Esophagus squamous epithelium (tissue), 5 donors: ENCODE measurements at regions not wholly inside any gene's neighbourhood (a gene's known extent, or its start where the extent isn't known, plus 50 kb on each side); places are given as distances from the start of the nearest gene placed in this dataset.

Experiments
- DNase-seq: peaks from one replicate; lab custom pipeline; 2025; lab: John Stamatoyannopoulos, UW
- H3K27ac ChIP-seq, 4 donors: fragments of 200-600 bp; sonication (generic); one replicate each; pipeline ENCODE4 v1.5.1; 2016 to 2019; ENCODE audit warnings: mild to moderate bottlenecking in 1 of 4
- H3K27me3 ChIP-seq, 4 donors: fragments of 200-600 bp; sonication (generic); 1 replicate in 3 of 4; 2 replicates in 1 of 4; pipeline versions ENCODE4 v1.5.1 to v1.6.0; 2017 to 2021; ENCODE audit warnings: antibody characterized with exemption in 1 of 4
- H3K36me3 ChIP-seq, 3 donors: fragments of 200-600 bp; sonication (generic); one replicate each; pipeline ENCODE4 v1.5.1; 2016 to 2019
- H3K4me1 ChIP-seq, 3 donors: fragments of 200-600 bp; sonication (generic); one replicate each; pipeline ENCODE4 v1.5.1; 2017 to 2019
- H3K4me3 ChIP-seq, 4 donors: fragments of 200-600 bp; sonication (generic); 1 replicate in 3 of 4; 2 replicates in 1 of 4; pipeline ENCODE4 v1.5.1; 2016 to 2019; ENCODE audit warnings: mild to moderate bottlenecking in 2 of 4, moderate library complexity in 1 of 4
- H3K9me3 ChIP-seq, 3 donors: fragments of 200-600 bp; sonication (generic); one replicate each; pipeline ENCODE4 v1.5.1; 2016 to 2019
- POLR2A ChIP-seq, 4 donors: fragments of 450-650 bp; IDR thresholded peaks; one replicate each; pipeline ENCODE4 v1.6.1; 2017; ENCODE audit warnings: antibody characterized with exemption in 4 of 4, mild to moderate bottlenecking in 4 of 4, moderate library complexity in 3 of 4
- WGBS, 2 donors: methylation state at CpG; one replicate each; pipeline ENCODE4 v1.1.5; 2018; 5-methylcytosine and 5-hydroxymethylcytosine counted together
- intact Hi-C: fragments of 100-400 bp; cut with DNase I; formaldehyde crosslinking; loops from one replicate; pipeline ENCODE4 v1.15.0; 2022
- TF ChIP-seq, protein P1 (sequence below), 6 experiments: fragments of 450-650 bp in 4 of 6; fragments of 200-600 bp in 2 of 6; sonication (generic) in 2 of 6; IDR thresholded peaks; one replicate each; pipeline ENCODE4 v1.5.1; 2016 to 2019; ENCODE audit warnings: antibody characterized with exemption in 6 of 6, mild to moderate bottlenecking in 4 of 6, moderate library complexity in 4 of 6
- donor health status: DM: yes; HTN: yes; CAD: no.

DNA sequence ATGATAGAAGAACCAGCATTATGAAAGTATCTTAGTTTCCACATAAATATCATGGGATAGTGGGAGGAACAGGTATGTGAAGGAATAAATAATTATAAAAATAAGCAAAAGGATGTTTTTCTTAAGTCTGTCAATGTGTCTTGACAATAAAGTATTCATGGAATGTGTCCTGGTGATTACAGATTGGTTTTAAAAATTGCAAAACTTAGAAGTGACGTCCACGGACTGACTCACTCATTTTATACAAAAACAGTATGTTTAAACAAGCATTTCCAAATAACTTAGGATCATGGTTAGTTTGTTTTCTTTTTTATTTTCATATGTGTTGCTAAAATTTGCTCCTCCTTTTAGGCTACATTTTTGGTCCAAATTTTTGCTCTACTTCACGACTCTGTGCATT is 687.0 kb upstream of the NECTIN3 start:
- no peaks in the 10 kb centered on the region for H3K9me3 ChIP-seq
- WGBS, 2 donors: 54 to 57% methylated on average over 3 of the region's 3 CpGs
- H3K36me3 ChIP-seq: no peaks in the 10 kb centered on the region
- no peak for DNase-seq
- H3K4me3 ChIP-seq: no peak overlapping the region
- H3K27me3 ChIP-seq: no peaks in the 10 kb centered on the region
- no peaks in the 10 kb centered on the region for H3K4me1 ChIP-seq
- intact Hi-C loops: no loop called here
- no peak overlapping the region for H3K27ac ChIP-seq
- TF ChIP-seq POLR2A (IDR thresholded peaks at IDR 0.05): no peak
- TF ChIP-seq, protein P1, sequence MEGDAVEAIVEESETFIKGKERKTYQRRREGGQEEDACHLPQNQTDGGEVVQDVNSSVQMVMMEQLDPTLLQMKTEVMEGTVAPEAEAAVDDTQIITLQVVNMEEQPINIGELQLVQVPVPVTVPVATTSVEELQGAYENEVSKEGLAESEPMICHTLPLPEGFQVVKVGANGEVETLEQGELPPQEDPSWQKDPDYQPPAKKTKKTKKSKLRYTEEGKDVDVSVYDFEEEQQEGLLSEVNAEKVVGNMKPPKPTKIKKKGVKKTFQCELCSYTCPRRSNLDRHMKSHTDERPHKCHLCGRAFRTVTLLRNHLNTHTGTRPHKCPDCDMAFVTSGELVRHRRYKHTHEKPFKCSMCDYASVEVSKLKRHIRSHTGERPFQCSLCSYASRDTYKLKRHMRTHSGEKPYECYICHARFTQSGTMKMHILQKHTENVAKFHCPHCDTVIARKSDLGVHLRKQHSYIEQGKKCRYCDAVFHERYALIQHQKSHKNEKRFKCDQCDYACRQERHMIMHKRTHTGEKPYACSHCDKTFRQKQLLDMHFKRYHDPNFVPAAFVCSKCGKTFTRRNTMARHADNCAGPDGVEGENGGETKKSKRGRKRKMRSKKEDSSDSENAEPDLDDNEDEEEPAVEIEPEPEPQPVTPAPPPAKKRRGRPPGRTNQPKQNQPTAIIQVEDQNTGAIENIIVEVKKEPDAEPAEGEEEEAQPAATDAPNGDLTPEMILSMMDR (IDR thresholded peaks at IDR 0.05): no peak

DNA sequence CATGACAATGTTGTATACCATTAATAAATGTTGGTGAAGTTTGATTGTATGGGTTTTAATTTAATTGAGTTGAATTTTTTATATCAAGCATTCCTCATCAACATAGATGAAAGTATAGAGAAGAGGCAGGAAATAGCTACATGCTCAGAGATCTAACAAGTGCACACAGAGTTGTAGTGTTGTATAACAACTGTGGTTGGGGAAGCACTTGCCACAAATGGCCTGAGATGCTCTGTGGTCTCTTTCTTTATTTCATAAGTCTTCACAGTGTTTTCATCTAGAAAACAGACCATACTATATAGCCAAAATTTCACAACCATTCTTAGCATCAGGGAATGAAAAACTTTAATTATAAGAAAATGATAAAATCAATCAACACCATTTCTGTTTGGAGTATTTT is 682.6 kb upstream of the NECTIN3 start:
- no peaks in the 10 kb centered on the region for H3K36me3 ChIP-seq
- no peak for DNase-seq
- no peaks in the 10 kb centered on the region for H3K27me3 ChIP-seq
- intact Hi-C loops: no loop called here
- H3K4me1 ChIP-seq: no peaks in the 10 kb centered on the region
- H3K9me3 ChIP-seq: no peaks in the 10 kb centered on the region
- no peak overlapping the region for H3K4me3 ChIP-seq
- TF ChIP-seq POLR2A (IDR thresholded peaks at IDR 0.05): no peak
- TF ChIP-seq, protein P1 (IDR thresholded peaks at IDR 0.05): no peak
- no peak overlapping the region for H3K27ac ChIP-seq

DNA sequence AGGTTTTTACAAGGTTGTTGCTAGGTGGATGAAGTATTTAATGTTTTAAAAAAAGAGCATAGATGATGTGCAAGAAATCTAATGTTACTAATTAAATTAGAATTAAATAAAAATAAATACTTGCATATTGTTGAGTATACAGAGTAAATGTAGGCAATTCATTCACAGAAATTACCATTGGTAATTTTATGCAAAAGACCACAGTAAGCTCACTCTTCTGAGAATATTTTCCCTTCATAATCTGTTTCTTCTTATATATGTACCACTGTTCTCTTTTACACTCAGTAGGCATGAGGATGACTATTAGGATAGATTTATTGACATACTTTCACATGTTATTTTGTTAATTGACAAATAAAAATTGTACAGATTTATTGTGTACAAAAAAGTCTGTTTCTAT is 681.2 kb upstream of the NECTIN3 start:
- intact Hi-C loops: no loop called here
- H3K9me3 ChIP-seq: no peaks in the 10 kb centered on the region
- TF ChIP-seq POLR2A (IDR thresholded peaks at IDR 0.05): no peak
- TF ChIP-seq, protein P1 (IDR thresholded peaks at IDR 0.05): no peak

DNA sequence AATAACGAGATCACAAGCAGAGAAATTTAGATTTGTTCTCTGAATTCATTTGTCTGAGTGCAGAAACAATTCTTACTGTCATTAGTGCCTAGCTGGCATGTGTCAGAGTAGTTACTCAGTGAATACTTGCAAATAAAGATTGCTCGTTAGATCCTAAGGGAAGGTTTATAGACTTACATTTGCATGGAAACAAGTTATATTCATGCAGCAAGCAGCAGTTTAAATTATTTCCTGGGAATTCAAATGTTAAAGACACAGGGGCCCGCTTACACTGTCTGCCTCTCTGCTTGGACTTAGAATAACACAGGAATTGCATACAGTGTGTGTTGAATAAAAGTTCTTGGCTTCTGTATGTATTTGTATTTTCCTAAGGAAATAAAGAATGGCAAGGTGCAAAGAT is 680.6 kb upstream of the NECTIN3 start:
- Histone ChIP-seq H3K9me3 (no peaks in the 10 kb centered on the region), H3K36me3 (no peaks in the 10 kb centered on the region), H3K27me3 (no peaks in the 10 kb centered on the region), H3K27ac (no peak overlapping the region), H3K4me1 (no peaks in the 10 kb centered on the region), H3K4me3 (no peak overlapping the region)
- intact Hi-C loops: no loop called here
- DNase-seq: no peak
- TF ChIP-seq POLR2A (IDR thresholded peaks at IDR 0.05): no peak
- TF ChIP-seq, protein P1 (IDR thresholded peaks at IDR 0.05): no peak
- 50 to 60% methylated on average over 3 of the region's 3 CpGs for WGBS, 2 donors

More for the DNA sequence above, 681.2 kb upstream of the NECTIN3 start:
- Histone ChIP-seq H3K27me3 (no peaks in the 10 kb centered on the region), H3K4me1 (no peaks in the 10 kb centered on the region), H3K36me3 (no peaks in the 10 kb centered on the region), H3K27ac (no peak overlapping the region), H3K4me3 (no peak overlapping the region)
- DNase-seq: no peak

DNA sequence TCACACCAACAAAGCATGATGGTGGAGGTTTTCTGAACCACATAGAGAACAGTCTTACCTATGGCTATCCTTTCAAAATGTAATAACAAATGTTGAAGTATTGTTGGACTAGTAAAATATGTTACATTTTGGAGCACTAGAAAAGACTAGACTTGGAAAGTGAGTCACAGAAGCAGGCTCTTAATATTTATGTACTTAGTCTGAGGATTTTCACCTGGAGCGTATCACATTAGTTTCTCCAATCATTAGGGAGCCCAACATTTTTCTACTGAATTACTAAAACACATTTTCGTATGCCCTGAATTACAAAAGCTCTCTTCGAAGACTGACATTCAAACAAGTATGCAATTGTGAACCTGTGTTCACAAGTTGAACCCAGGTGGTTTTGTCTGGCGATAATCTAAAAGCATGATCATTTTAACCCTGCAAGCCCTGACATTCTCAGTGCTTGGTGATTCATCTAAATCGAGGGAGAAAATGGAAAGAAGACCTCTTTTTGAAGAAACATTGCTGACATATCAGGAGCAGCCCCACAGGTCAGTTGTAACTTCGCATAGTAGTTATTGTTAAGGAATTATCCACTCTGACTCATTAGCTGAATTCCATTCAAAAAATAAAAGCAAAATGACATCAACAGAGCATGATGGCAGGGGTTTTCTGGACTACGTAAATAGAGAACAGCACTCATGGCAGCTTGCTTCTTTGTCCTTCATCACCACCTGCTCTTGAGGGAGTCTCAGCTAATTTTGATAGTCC is 679.8 kb upstream of the NECTIN3 start:
- H3K9me3 ChIP-seq: no peaks in the 10 kb centered on the region
- H3K4me1 ChIP-seq: no peaks in the 10 kb centered on the region
- DNase-seq: no peak
- no peak overlapping the region for H3K4me3 ChIP-seq
- WGBS, 2 donors: 42 to 43% methylated on average over 7 of the region's 7 CpGs
- H3K27me3 ChIP-seq: no peaks in the 10 kb centered on the region
- H3K27ac ChIP-seq: no peak overlapping the region
- H3K36me3 ChIP-seq: no peaks in the 10 kb centered on the region
- intact Hi-C loops: no loop called here
- TF ChIP-seq, protein P1 (IDR thresholded peaks at IDR 0.05): no peak
- TF ChIP-seq POLR2A (IDR thresholded peaks at IDR 0.05): no peak
